Naive B cell (primary cell): ENCODE measurements at regions not wholly inside any gene's neighbourhood (a gene's known extent, or its start where the extent isn't known, plus 50 kb on each side); places are given as distances from the start of the nearest gene placed in this dataset.
A peak's percentile ranks its signal among the peaks of the same experiment; 100 is the strongest.
"Not testable (repeated sequence)": the region's sequence is repeated elsewhere in the genome, so short reads cannot be mapped to it uniquely, and the experiment has no call there.

Experiments
- ATAC-seq, 2 donors: fragments of 150-1000 bp; cut with Tn5 transposase; 2 replicates each; pipeline ENCODE4 v1.10.0; 2021; ENCODE audit warnings: low read depth in 2 of 2, mild to moderate bottlenecking in 2 of 2, moderate library complexity in 2 of 2
- DNase-seq: peaks from one replicate; pipeline ENCODE4 v3.0.0; 2022
- H3K27ac Mint-ChIP-seq, 6 donors: one replicate each; pipeline ENCODE4 v1.8.0; 2020 to 2022; ENCODE audit warnings: mild to moderate bottlenecking in 6 of 6, mixed read lengths in 6 of 6, moderate library complexity in 5 of 6, inconsistent platforms in 2 of 6
- H3K27me3 Mint-ChIP-seq, 3 donors: one replicate each; pipeline ENCODE4 v1.8.0; 2021 to 2022; ENCODE audit warnings: mixed read lengths in 3 of 3, mild to moderate bottlenecking in 1 of 3
- H3K36me3 Mint-ChIP-seq, 2 donors: one replicate each; pipeline ENCODE4 v1.8.0; 2020 to 2022; ENCODE audit warnings: mixed read lengths in 2 of 2, inconsistent platforms in 1 of 2, mild to moderate bottlenecking in 1 of 2
- H3K4me1 Mint-ChIP-seq, 3 donors: one replicate each; pipeline ENCODE4 v1.8.0; 2020 to 2022; ENCODE audit warnings: mixed read lengths in 3 of 3, inconsistent platforms in 1 of 3, mild to moderate bottlenecking in 1 of 3, moderate library complexity in 1 of 3
- H3K4me3 Mint-ChIP-seq, 8 donors: one replicate each; pipeline ENCODE4 v1.8.0; 2020 to 2022; ENCODE audit warnings: mild to moderate bottlenecking in 8 of 8, mixed read lengths in 8 of 8, moderate library complexity in 8 of 8, inconsistent platforms in 2 of 8
- H3K9me3 Mint-ChIP-seq, 7 donors: one replicate each; pipeline ENCODE4 v1.8.0; 2020 to 2022; ENCODE audit warnings: mixed read lengths in 7 of 7, mild to moderate bottlenecking in 5 of 7, inconsistent platforms in 2 of 7, moderate library complexity in 1 of 7

- ATAC-seq (no peak), DNase-seq (no peak)
- peaks cover 0 to 8% (median 0%) of the 10 kb centered on the region in 3 donors for H3K4me1 Mint-ChIP-seq
- H3K9me3 Mint-ChIP-seq: peaks cover 0 to 1% (median 0%) of the 10 kb centered on the region in 7 donors
- H3K36me3 Mint-ChIP-seq: no peaks in the 10 kb centered on the region
- H3K4me3 Mint-ChIP-seq: no peak overlapping the region
- H3K27ac Mint-ChIP-seq: no peak overlapping the region
- no peaks in the 10 kb centered on the region for H3K27me3 Mint-ChIP-seq
Observed at GRCh38 chr13:50464349-50465251, 378.9 kb downstream of the DLEU7 start.

DNA sequence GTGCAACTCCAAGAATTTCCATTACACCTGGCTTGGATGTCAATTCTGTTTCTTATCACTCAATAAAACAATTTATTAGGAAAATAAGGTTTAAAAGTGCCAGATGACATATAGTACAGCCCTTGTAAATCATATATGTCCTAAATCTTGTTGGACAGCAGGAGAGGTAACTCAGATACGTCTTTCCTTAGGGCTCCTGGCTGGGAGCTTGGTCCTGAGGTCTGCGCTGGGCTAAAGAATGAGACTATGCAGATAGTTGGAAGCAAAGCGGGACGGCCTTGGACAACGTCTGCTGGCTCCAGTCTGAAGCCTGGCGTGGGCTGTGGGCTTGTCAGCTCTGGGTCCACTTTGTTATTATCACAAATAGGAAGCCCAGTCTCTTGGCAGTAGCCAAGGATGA is 377.0 kb downstream of the DLEU7 start:
- Mint-ChIP-seq H3K9me3 (peaks cover 0 to 1% (median 0%) of the 10 kb centered on the region in 7 donors), H3K4me3 (no peak overlapping the region), H3K27me3 (no peaks in the 10 kb centered on the region), H3K4me1 (peaks cover 0 to 4% (median 0%) of the 10 kb centered on the region in 3 donors), H3K36me3 (no peaks in the 10 kb centered on the region), H3K27ac (no peak overlapping the region)
- DNase-seq (no peak), ATAC-seq (no peak)

- Mint-ChIP-seq H3K36me3 (no peaks in the 10 kb centered on the region), H3K27ac (no peak overlapping the region), H3K27me3 (no peaks in the 10 kb centered on the region), H3K9me3 (peaks cover 0 to 1% (median 0%) of the 10 kb centered on the region in 7 donors), H3K4me1 (peaks cover 0 to 4% (median 0%) of the 10 kb centered on the region in 3 donors), H3K4me3 (no peak overlapping the region)
- no peak for ATAC-seq
- no peak for DNase-seq
Observed at GRCh38 chr13:50467156-50468110, 376.1 kb downstream of the DLEU7 start.

GRCh38 chr13:50468849-50469669 is 374.4 kb downstream of the DLEU7 start:
- H3K27ac Mint-ChIP-seq: peak overlapping the region in 2 of 6 donors; percentile 3 to 40

GRCh38 chr13:50473050-50473449 is 370.4 kb downstream of the DLEU7 start:
- DNase-seq, H3K27ac Mint-ChIP-seq, H3K36me3 Mint-ChIP-seq, H3K9me3 Mint-ChIP-seq, ATAC-seq, H3K4me3 Mint-ChIP-seq, H3K27me3 Mint-ChIP-seq: not testable (repeated sequence)
- H3K4me1 Mint-ChIP-seq: peaks cover 8 to 22% (median 10%) of the 10 kb centered on the region in 3 donors

More at GRCh38 chr13:50468849-50469669, 374.4 kb downstream of the DLEU7 start:
- H3K4me1 Mint-ChIP-seq: peaks cover 0 to 4% (median 4%) of the 10 kb centered on the region in 3 donors
- DNase-seq (no peak), ATAC-seq (no peak)
- no peaks in the 10 kb centered on the region for H3K27me3 Mint-ChIP-seq
- no peaks in the 10 kb centered on the region for H3K36me3 Mint-ChIP-seq
- H3K9me3 Mint-ChIP-seq: peaks cover 0 to 2% (median 0%) of the 10 kb centered on the region in 7 donors
- no peak overlapping the region for H3K4me3 Mint-ChIP-seq

DNA sequence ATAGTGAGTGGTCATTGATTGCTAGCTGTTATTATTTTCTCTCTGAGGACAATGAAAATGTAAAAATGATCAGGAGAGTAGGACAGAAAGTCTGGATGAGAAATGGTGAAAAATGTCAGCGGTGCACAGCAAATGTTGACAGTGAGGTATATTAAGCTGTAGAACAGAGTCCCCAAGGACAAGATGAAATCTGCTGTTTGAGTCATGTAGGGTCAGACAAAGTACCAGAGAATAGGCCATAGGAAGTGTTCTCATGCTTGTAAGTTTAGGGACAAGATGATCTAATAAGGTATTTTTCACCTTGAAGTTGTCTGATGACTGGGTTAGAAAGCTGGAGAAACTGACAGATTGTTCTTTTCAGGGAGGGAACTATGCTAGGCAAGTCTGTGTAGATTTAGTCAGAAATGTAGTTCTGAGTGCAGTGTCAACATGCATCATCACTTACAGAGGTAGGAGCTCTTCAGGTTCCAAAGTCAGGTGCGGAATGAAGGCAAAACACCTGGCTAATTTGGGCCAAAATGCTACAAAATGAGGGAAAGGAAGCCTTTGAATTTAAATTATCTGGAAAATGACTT is 369.3 kb downstream of the DLEU7 start:
- peak overlapping the region in 2 of 6 donors; percentile 39 to 47 for H3K27ac Mint-ChIP-seq
- ATAC-seq (no peak), DNase-seq (no peak)
- peaks cover 0 to 2% (median 0%) of the 10 kb centered on the region in 7 donors for H3K9me3 Mint-ChIP-seq
- H3K36me3 Mint-ChIP-seq: no peaks in the 10 kb centered on the region
- H3K27me3 Mint-ChIP-seq: no peaks in the 10 kb centered on the region
- no peak overlapping the region for H3K4me3 Mint-ChIP-seq
- H3K4me1 Mint-ChIP-seq: peaks cover 8 to 24% (median 12%) of the 10 kb centered on the region in 3 donors

GRCh38 chr13:50476577-50477285 is 366.8 kb downstream of the DLEU7 start:
- ATAC-seq: no peak
- Mint-ChIP-seq H3K9me3 (peaks cover 0 to 2% (median 0%) of the 10 kb centered on the region in 7 donors), H3K27me3 (no peaks in the 10 kb centered on the region), H3K27ac (peak overlapping the region in 1 of 6 donors; percentile 11), H3K4me1 (peaks cover 12 to 24% (median 12%) of the 10 kb centered on the region in 3 donors), H3K4me3 (no peak overlapping the region), H3K36me3 (no peaks in the 10 kb centered on the region)
- DNase-seq: no peak

GRCh38 chr13:50481936-50482335 is 361.6 kb downstream of the DLEU7 start:
- H3K4me3 Mint-ChIP-seq: no peak overlapping the region
- ATAC-seq: no peak
- DNase-seq: no peak
- no peaks in the 10 kb centered on the region for H3K36me3 Mint-ChIP-seq
- no peak overlapping the region for H3K27ac Mint-ChIP-seq
- no peaks in the 10 kb centered on the region for H3K27me3 Mint-ChIP-seq
- no peaks in the 10 kb centered on the region for H3K9me3 Mint-ChIP-seq
- peaks cover 12 to 14% (median 12%) of the 10 kb centered on the region in 3 donors for H3K4me1 Mint-ChIP-seq

DNA sequence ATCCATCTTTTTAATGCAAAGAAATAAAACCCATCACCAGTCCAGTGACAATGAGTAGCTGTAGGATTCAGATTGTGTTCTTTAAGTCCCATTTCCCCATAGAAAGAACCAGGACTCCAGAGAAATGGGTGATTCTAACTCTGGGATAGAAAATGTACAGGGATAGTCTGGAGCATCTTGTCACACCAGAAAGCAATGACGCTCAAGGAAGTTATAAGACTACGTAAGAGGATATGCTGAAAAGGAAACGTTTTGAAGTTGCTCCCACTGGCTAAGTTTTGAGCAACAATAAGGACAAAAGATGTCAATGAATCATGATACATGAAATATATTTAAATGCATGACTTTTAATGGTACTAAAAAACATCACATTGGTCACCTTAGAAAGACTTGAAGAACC is 360.1 kb downstream of the DLEU7 start:
- H3K27me3 Mint-ChIP-seq: no peaks in the 10 kb centered on the region
- DNase-seq (no peak), ATAC-seq (no peak)
- no peaks in the 10 kb centered on the region for H3K36me3 Mint-ChIP-seq
- no peaks in the 10 kb centered on the region for H3K9me3 Mint-ChIP-seq
- H3K4me3 Mint-ChIP-seq: no peak overlapping the region
- peaks cover 0 to 4% (median 0%) of the 10 kb centered on the region in 3 donors for H3K4me1 Mint-ChIP-seq
- H3K27ac Mint-ChIP-seq: peak overlapping the region in 1 of 6 donors; percentile 10

DNA sequence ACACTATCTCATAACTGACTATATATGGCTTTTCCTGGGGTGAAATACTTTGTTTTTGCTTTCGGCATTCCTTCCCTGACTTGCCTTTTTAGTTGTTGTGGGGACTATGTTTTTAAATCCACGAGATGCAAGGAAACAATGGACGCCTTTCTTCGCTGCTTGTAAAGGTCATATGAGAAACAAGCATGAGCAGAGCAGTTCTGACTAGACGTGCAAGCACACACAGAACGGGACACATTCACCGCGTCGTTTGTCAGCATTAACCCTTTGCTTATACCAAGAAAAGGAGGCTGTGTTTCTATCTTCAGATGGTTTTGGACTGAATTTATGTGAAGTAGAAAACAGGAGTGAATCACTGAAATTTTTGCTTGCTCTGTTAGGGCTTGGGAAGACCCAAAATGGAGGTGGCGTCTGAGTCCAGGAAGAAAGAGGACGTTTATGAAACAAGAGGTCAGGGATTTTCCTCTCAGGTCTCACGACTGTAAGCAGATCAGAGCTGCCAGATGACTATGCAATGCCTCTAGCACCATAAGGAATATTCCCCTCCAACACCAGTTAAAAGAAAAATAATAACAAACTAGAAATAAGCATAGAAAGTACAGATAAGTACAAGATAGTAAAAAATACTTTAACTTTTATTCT is 358.9 kb downstream of the DLEU7 start:
- no peaks in the 10 kb centered on the region for H3K36me3 Mint-ChIP-seq
- H3K4me3 Mint-ChIP-seq: no peak overlapping the region
- H3K27ac Mint-ChIP-seq: no peak overlapping the region
- no peaks in the 10 kb centered on the region for H3K27me3 Mint-ChIP-seq
- DNase-seq (no peak), ATAC-seq (no peak)
- no peaks in the 10 kb centered on the region for H3K9me3 Mint-ChIP-seq
- peaks cover 0 to 4% (median 0%) of the 10 kb centered on the region in 3 donors for H3K4me1 Mint-ChIP-seq

GRCh38 chr13:50485979-50486935 is 357.2 kb downstream of the DLEU7 start:
- Mint-ChIP-seq H3K27ac (peak overlapping the region in 1 of 6 donors; percentile 66), H3K4me3 (no peak overlapping the region), H3K36me3 (no peaks in the 10 kb centered on the region), H3K9me3 (no peaks in the 10 kb centered on the region), H3K27me3 (no peaks in the 10 kb centered on the region), H3K4me1 (no peaks in the 10 kb centered on the region)
- ATAC-seq (no peak), DNase-seq (no peak)
